Hepatocyte (in vitro differentiated cells): ENCODE measurements at regions not wholly inside any gene's neighbourhood (a gene's known extent, or its start where the extent isn't known, plus 50 kb on each side); places are given as distances from the start of the nearest gene placed in this dataset.

Experiments
- CTCF ChIP-seq: fragments of 200-600 bp; sonication (generic); IDR thresholded peaks from 2 replicates; pipeline ENCODE4 v1.5.1; 2016; ENCODE audit warnings: antibody characterized with exemption, mild to moderate bottlenecking; ENCODE audit not compliant: poor library complexity
- EZH2phosphoT487 ChIP-seq: fragments of 200-600 bp; sonication (generic); IDR thresholded peaks from one replicate; pipeline ENCODE4 v1.6.1; 2018; ENCODE audit warnings: antibody characterized with exemption, mild to moderate bottlenecking, low read depth, moderate library complexity; ENCODE audit not compliant: unreplicated experiment, severe bottlenecking

- TF ChIP-seq CTCF, result no peak
- TF ChIP-seq EZH2phosphoT487, result no peak
Observed at GRCh38 chr7:25711940-25712339, 440.1 kb upstream of the NFE2L3 start.
